ENCODE measurements at regions not wholly inside any gene's neighbourhood (a gene's known extent, or its start where the extent isn't known, plus 50 kb on each side); places are given as distances from the start of the nearest gene placed in this dataset.

GRCh38 chr4:175215657-175216056, 297.5 kb downstream of the ADAM29 start:
- Histone ChIP-seq H3F3A (replicated peaks; ENCODE audit: low read depth) (no peaks in the 10 kb centered on the region), H2AFZ (no peak overlapping the region), H3K4me2 (no peak overlapping the region), H3K4me3 (no peak overlapping the region), H3K27ac (ENCODE audit: low read depth) (no peak overlapping the region), H4K20me1 (replicated peaks; ENCODE audit: insufficient read depth) (no peaks in the 10 kb centered on the region), H3K9me2 (ENCODE audit: insufficient read depth) (no peaks in the 10 kb centered on the region), H3K79me2 (replicated peaks; ENCODE audit: insufficient read depth) (no peaks in the 10 kb centered on the region), H3K4me1 (ENCODE audit: insufficient read depth) (no peaks in the 10 kb centered on the region), H3K27me3 (ENCODE audit: insufficient read depth) (no peaks in the 10 kb centered on the region), H3K36me3 (ENCODE audit: insufficient read depth) (peaks cover 19% of the 10 kb centered on the region)
- DNase-seq (ENCODE audit: low spot score) = peak; percentile 8
- peaks cover 2% of the 10 kb centered on the region for H3K27me3 Mint-ChIP-seq (ENCODE audit: insufficient read depth, low read depth, poor library complexity)
- H3K4me1 Mint-ChIP-seq = no peaks in the 10 kb centered on the region
- H3K9me3 Mint-ChIP-seq = peaks cover 55% of the 10 kb centered on the region
- ATAC-seq = no peak
- H3K36me3 Mint-ChIP-seq (ENCODE audit: low read depth) = peaks cover 31% of the 10 kb centered on the region
- no peak overlapping the region for H3K4me3 Mint-ChIP-seq
- no peak overlapping the region for H3K27ac Mint-ChIP-seq
- TF ChIP-seq NANOG (IDR thresholded peaks at IDR 0.05; ENCODE audit: borderline replicate concordance) (no peak), EZH2 (IDR thresholded peaks at IDR 0.05; ENCODE audit: low read depth, unreplicated experiment) (no peak), POLR2AphosphoS5 (IDR thresholded peaks at IDR 0.05; ENCODE audit: low read depth) (no peak), STAT1 (IDR thresholded peaks at IDR 0.05; ENCODE audit: unreplicated experiment) (no peak)

- Histone ChIP-seq H3K27ac (ENCODE audit: low read depth) (no peak overlapping the region), H3K4me2 (no peak overlapping the region), H3K9me2 (ENCODE audit: insufficient read depth) (no peaks in the 10 kb centered on the region), H3K79me2 (replicated peaks; ENCODE audit: insufficient read depth) (no peaks in the 10 kb centered on the region), H3K4me1 (ENCODE audit: insufficient read depth) (no peaks in the 10 kb centered on the region), H3K4me3 (no peak overlapping the region), H3K36me3 (ENCODE audit: insufficient read depth) (no peaks in the 10 kb centered on the region), H3K27me3 (ENCODE audit: insufficient read depth) (no peaks in the 10 kb centered on the region), H2AFZ (no peak overlapping the region), H3F3A (replicated peaks; ENCODE audit: low read depth) (no peaks in the 10 kb centered on the region), H4K20me1 (replicated peaks; ENCODE audit: insufficient read depth) (no peaks in the 10 kb centered on the region)
- no peaks in the 10 kb centered on the region for H3K9me3 Mint-ChIP-seq
- no peaks in the 10 kb centered on the region for H3K27me3 Mint-ChIP-seq (ENCODE audit: insufficient read depth, low read depth, poor library complexity)
- H3K36me3 Mint-ChIP-seq (ENCODE audit: low read depth) = no peaks in the 10 kb centered on the region
- no peak overlapping the region for H3K4me3 Mint-ChIP-seq
- ATAC-seq (no peak), DNase-seq (ENCODE audit: low spot score) (no peak)
- TF ChIP-seq NANOG (IDR thresholded peaks at IDR 0.05; ENCODE audit: borderline replicate concordance) = no peak
- H3K27ac Mint-ChIP-seq = no peak overlapping the region
- H3K4me1 Mint-ChIP-seq = no peaks in the 10 kb centered on the region
Measured at GRCh38 chr4:175229154-175229553, 311.0 kb downstream of the ADAM29 start.

- Histone ChIP-seq H3K27ac (ENCODE audit: low read depth) (no peak overlapping the region), H3K79me2 (replicated peaks; ENCODE audit: insufficient read depth) (no peaks in the 10 kb centered on the region), H3K36me3 (ENCODE audit: insufficient read depth) (no peaks in the 10 kb centered on the region), H2AFZ (no peak overlapping the region), H4K20me1 (replicated peaks; ENCODE audit: insufficient read depth) (no peaks in the 10 kb centered on the region), H3K9me2 (ENCODE audit: insufficient read depth) (no peaks in the 10 kb centered on the region), H3K4me3 (no peak overlapping the region), H3K4me2 (no peak overlapping the region), H3F3A (replicated peaks; ENCODE audit: low read depth) (no peaks in the 10 kb centered on the region), H3K27me3 (ENCODE audit: insufficient read depth) (no peaks in the 10 kb centered on the region), H3K4me1 (ENCODE audit: insufficient read depth) (no peaks in the 10 kb centered on the region)
- DNase-seq (ENCODE audit: low spot score) = no peak
- no peak for ATAC-seq
- no peaks in the 10 kb centered on the region for H3K27me3 Mint-ChIP-seq (ENCODE audit: insufficient read depth, low read depth, poor library complexity)
- H3K9me3 Mint-ChIP-seq = no peaks in the 10 kb centered on the region
- no peak overlapping the region for H3K4me3 Mint-ChIP-seq
- H3K36me3 Mint-ChIP-seq (ENCODE audit: low read depth) = no peaks in the 10 kb centered on the region
- H3K4me1 Mint-ChIP-seq = no peaks in the 10 kb centered on the region
- no peak overlapping the region for H3K27ac Mint-ChIP-seq
- TF ChIP-seq CREB1 (CRISPR knock-in tag; IDR thresholded peaks at IDR 0.05; ENCODE audit: low read depth) (no peak), ZNF331 (CRISPR knock-in tag; IDR thresholded peaks at IDR 0.05; ENCODE audit: low read depth) (no peak), ZNF114 (CRISPR knock-in tag; IDR thresholded peaks at IDR 0.05) (no peak), EZH2 (IDR thresholded peaks at IDR 0.05; ENCODE audit: low read depth, unreplicated experiment) (no peak), EZH2phosphoT487 (IDR thresholded peaks at IDR 0.05; ENCODE audit: unreplicated experiment) (no peak), STAT1 (IDR thresholded peaks at IDR 0.05; ENCODE audit: unreplicated experiment) (no peak), CTCF (conservative IDR thresholded peaks at IDR 0.05; ENCODE audit: low read depth in 2 of 2) (no peak), REST (IDR thresholded peaks at IDR 0.05; ENCODE audit: unreplicated experiment) (no peak), ETS1 (IDR thresholded peaks at IDR 0.05) (no peak), JUNB (IDR thresholded peaks at IDR 0.05; ENCODE audit: unreplicated experiment) (no peak)
Measured at GRCh38 chr4:175234162-175234561, 316.0 kb downstream of the ADAM29 start.

All from GM23338 (cell line).